ENCODE measurements at regions not wholly inside any gene's neighbourhood (a gene's known extent, or its start where the extent isn't known, plus 50 kb on each side); places are given as distances from the start of the nearest gene placed in this dataset.

- TF ChIP-seq, protein P1, sequence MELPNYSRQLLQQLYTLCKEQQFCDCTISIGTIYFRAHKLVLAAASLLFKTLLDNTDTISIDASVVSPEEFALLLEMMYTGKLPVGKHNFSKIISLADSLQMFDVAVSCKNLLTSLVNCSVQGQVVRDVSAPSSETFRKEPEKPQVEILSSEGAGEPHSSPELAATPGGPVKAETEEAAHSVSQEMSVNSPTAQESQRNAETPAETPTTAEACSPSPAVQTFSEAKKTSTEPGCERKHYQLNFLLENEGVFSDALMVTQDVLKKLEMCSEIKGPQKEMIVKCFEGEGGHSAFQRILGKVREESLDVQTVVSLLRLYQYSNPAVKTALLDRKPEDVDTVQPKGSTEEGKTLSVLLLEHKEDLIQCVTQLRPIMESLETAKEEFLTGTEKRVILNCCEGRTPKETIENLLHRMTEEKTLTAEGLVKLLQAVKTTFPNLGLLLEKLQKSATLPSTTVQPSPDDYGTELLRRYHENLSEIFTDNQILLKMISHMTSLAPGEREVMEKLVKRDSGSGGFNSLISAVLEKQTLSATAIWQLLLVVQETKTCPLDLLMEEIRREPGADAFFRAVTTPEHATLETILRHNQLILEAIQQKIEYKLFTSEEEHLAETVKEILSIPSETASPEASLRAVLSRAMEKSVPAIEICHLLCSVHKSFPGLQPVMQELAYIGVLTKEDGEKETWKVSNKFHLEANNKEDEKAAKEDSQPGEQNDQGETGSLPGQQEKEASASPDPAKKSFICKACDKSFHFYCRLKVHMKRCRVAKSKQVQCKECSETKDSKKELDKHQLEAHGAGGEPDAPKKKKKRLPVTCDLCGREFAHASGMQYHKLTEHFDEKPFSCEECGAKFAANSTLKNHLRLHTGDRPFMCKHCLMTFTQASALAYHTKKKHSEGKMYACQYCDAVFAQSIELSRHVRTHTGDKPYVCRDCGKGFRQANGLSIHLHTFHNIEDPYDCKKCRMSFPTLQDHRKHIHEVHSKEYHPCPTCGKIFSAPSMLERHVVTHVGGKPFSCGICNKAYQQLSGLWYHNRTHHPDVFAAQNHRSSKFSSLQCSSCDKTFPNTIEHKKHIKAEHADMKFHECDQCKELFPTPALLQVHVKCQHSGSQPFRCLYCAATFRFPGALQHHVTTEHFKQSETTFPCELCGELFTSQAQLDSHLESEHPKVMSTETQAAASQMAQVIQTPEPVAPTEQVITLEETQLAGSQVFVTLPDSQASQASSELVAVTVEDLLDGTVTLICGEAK (IDR thresholded peaks at IDR 0.05; ENCODE audit: borderline replicate concordance): no peak
Observed at GRCh38 chr13:84130495-84131114, 248.3 kb upstream of the SLITRK1 start (continued).

- Histone ChIP-seq H3K79me2 (ENCODE audit: control insufficient read depth, insufficient read depth, low read length) (no peaks in the 10 kb centered on the region), H3K36me3 (ENCODE audit: control insufficient read depth in 2 of 2, insufficient read depth in 2 of 2, low read length in 1 of 2) (no peaks in the 10 kb centered on the region), H3K4me1 (ENCODE audit: control insufficient read depth, insufficient read depth, low read length) (no peaks in the 10 kb centered on the region), H3K4me3 (no peak overlapping the region), H3K9me3 (replicated peaks; ENCODE audit: control insufficient read depth, insufficient read depth, low read length) (no peaks in the 10 kb centered on the region), H3K4me2 (ENCODE audit: control insufficient read depth, insufficient read depth) (no peak overlapping the region), H2AFZ (ENCODE audit: control insufficient read depth, low read depth, low read length) (no peak overlapping the region), H3K9ac (ENCODE audit: control insufficient read depth, insufficient read depth, low read length) (no peak overlapping the region), H3K27me3 (replicated peaks in 1 of 2; ENCODE audit: control insufficient read depth in 2 of 2, insufficient read depth in 2 of 2, low read length in 1 of 2) (no peaks in the 10 kb centered on the region), H3K27ac (ENCODE audit: control insufficient read depth, insufficient read depth) (no peak overlapping the region), H4K20me1 (ENCODE audit: control insufficient read depth, insufficient read depth) (no peaks in the 10 kb centered on the region)
- POLR2A ChIA-PET: no interaction called here
- 28% methylated on average over 2 of the region's 2 CpGs for WGBS (ENCODE audit: insufficient coverage, insufficient replicate concordance, low lambda C conversion rate, missing lambda C conversion rate)
- ATAC-seq (no peak), DNase-seq (ENCODE audit: low read depth, low spot score) (no peak), FAIRE-seq (no peak)
- SMC1A ChIA-PET (ENCODE audit: uncharacterized antibody, unreplicated experiment): interaction anchor here (1.0 to 1.2 kb wide), 2 partner anchors 8 to 39 kb away, joined by 3 to 4 read pairs; no protein-coding TSS in a partner anchor
- intact Hi-C loops (cut with micrococcal nuclease; ENCODE audit: unreplicated experiment) (no loop called here), in situ Hi-C loops (cut with MboI) (no loop called here)
- CTCF ChIA-PET: no interaction called here
- no TSS peak for BruUV-seq (replicated peaks)
- RAD21 ChIA-PET (ENCODE audit: unreplicated experiment): no interaction called here
- TF ChIP-seq, protein P2, sequence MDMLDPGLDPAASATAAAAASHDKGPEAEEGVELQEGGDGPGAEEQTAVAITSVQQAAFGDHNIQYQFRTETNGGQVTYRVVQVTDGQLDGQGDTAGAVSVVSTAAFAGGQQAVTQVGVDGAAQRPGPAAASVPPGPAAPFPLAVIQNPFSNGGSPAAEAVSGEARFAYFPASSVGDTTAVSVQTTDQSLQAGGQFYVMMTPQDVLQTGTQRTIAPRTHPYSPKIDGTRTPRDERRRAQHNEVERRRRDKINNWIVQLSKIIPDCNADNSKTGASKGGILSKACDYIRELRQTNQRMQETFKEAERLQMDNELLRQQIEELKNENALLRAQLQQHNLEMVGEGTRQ (IDR thresholded peaks at IDR 0.05; ENCODE audit: borderline replicate concordance, low read depth, low read length): no peak
- TF ChIP-seq, protein P3, sequence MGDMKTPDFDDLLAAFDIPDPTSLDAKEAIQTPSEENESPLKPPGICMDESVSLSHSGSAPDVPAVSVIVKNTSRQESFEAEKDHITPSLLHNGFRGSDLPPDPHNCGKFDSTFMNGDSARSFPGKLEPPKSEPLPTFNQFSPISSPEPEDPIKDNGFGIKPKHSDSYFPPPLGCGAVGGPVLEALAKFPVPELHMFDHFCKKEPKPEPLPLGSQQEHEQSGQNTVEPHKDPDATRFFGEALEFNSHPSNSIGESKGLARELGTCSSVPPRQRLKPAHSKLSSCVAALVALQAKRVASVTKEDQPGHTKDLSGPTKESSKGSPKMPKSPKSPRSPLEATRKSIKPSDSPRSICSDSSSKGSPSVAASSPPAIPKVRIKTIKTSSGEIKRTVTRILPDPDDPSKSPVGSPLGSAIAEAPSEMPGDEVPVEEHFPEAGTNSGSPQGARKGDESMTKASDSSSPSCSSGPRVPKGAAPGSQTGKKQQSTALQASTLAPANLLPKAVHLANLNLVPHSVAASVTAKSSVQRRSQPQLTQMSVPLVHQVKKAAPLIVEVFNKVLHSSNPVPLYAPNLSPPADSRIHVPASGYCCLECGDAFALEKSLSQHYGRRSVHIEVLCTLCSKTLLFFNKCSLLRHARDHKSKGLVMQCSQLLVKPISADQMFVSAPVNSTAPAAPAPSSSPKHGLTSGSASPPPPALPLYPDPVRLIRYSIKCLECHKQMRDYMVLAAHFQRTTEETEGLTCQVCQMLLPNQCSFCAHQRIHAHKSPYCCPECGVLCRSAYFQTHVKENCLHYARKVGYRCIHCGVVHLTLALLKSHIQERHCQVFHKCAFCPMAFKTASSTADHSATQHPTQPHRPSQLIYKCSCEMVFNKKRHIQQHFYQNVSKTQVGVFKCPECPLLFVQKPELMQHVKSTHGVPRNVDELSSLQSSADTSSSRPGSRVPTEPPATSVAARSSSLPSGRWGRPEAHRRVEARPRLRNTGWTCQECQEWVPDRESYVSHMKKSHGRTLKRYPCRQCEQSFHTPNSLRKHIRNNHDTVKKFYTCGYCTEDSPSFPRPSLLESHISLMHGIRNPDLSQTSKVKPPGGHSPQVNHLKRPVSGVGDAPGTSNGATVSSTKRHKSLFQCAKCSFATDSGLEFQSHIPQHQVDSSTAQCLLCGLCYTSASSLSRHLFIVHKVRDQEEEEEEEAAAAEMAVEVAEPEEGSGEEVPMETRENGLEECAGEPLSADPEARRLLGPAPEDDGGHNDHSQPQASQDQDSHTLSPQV (IDR thresholded peaks at IDR 0.05): no peak
- TF ChIP-seq CBX3 (IDR thresholded peaks at IDR 0.05; ENCODE audit: borderline replicate concordance, low read depth): no peak
- no peak for TF ChIP-seq RAD21 (IDR thresholded peaks at IDR 0.05; ENCODE audit: insufficient read depth, low read depth, low read length)
- no peak for TF ChIP-seq FOS (IDR thresholded peaks at IDR 0.05; ENCODE audit: borderline replicate concordance, extremely low read depth, insufficient read length)
- TF ChIP-seq NFIC (IDR thresholded peaks at IDR 0.05; ENCODE audit: low read depth, low read length): no peak
- TF ChIP-seq MAX (IDR thresholded peaks at IDR 0.05; ENCODE audit: low read depth, low read length): no peak
- TF ChIP-seq ZBED1 (IDR thresholded peaks at IDR 0.05; ENCODE audit: borderline replicate concordance): no peak
- no peak for TF ChIP-seq BCL11A (IDR thresholded peaks at IDR 0.05; ENCODE audit: low read depth, low read length)
Observed at GRCh38 chr13:84129966-84130365, 247.7 kb upstream of the SLITRK1 start.
